Endothelial cell of umbilical vein (primary cell): ENCODE measurements at regions not wholly inside any gene's neighbourhood (a gene's known extent, or its start where the extent isn't known, plus 50 kb on each side); places are given as distances from the start of the nearest gene placed in this dataset.

Source experiments
- BruUV-seq: library from RNA; stranded (reverse); fragments of 400-500 nt; replicated peaks from 2 replicates; lab custom pipeline; 2021; lab: Mats Ljungman, UMichigan
- CTCF ChIA-PET: fragments of 300-600, 350-600 bp; sonication (Branson Sonifier 250); formaldehyde crosslinking; loops from one replicate; lab custom pipeline; 2021; ENCODE audit warnings: antibody characterized with exemption, inconsistent platforms; lab: Charles Lee
- POLR2A ChIA-PET: fragments of 300-600, 350-600 bp; sonication (Branson Sonifier 250); formaldehyde crosslinking; loops from one replicate; lab custom pipeline; 2021; ENCODE audit warnings: antibody characterized with exemption, inconsistent platforms; lab: Charles Lee
- DNase-seq: peaks from one replicate; pipeline ENCODE4 v3.0.0-alpha.2; 2011; ENCODE audit warnings: low read depth, low spot score
- FAIRE-seq: peaks from 2 replicates; lab custom pipeline; 2011; peaks lifted over from hg19 to GRCh38; lab: Jason Lieb, UNC
- H2AFZ ChIP-seq: 2 replicates; pipeline ENCODE4 v1.6.0; 2012; ENCODE audit warnings: low read depth, low read length, control low read depth, inconsistent platforms
- H3K27ac ChIP-seq: 2 replicates; pipeline ENCODE4 v1.5.1; 2011; ENCODE audit warnings: low read depth, mild to moderate bottlenecking, control low read depth, low read length, moderate library complexity; ENCODE audit not compliant: insufficient read depth
- H3K27me3 ChIP-seq, 2 experiments: 2 replicates each; pipeline versions ENCODE4 v1.6.0 to v1.6.1; 2011; ENCODE audit warnings: low read length in 2 of 2, mixed read lengths in 1 of 2; ENCODE audit not compliant: control insufficient read depth in 2 of 2, insufficient read depth in 2 of 2
- H3K36me3 ChIP-seq, 2 experiments: 2 replicates in 1 of 2; 3 replicates in 1 of 2; pipeline ENCODE4 v1.5.1; 2011; ENCODE audit warnings: low read length in 2 of 2, mild to moderate bottlenecking in 1 of 2, moderate library complexity in 1 of 2; ENCODE audit not compliant: control insufficient read depth in 2 of 2, insufficient read depth in 2 of 2; ENCODE audit errors: extremely low read depth in 1 of 2
- H3K4me1 ChIP-seq: 3 replicates; pipeline ENCODE4 v1.5.1; 2011; ENCODE audit warnings: mild to moderate bottlenecking, low read length; ENCODE audit not compliant: control insufficient read depth, insufficient read depth; ENCODE audit errors: extremely low read depth
- H3K4me2 ChIP-seq: 2 replicates; pipeline ENCODE4 v1.6.1; 2011; ENCODE audit warnings: low read length, control low read depth, mixed read lengths; ENCODE audit not compliant: insufficient read depth
- H3K4me3 ChIP-seq, 3 experiments: fragments of 200-600 bp in 1 of 3; sonication (generic), shearing (Covaris generic) in 1 of 3; replicated peaks in 1 of 3; 2 replicates each; pipeline ENCODE4 v1.5.1; 2011 to 2016; ENCODE audit warnings: control low read depth in 3 of 3, low read length in 3 of 3, mild to moderate bottlenecking in 2 of 3, inconsistent platforms in 1 of 3, low read depth in 1 of 3, moderate library complexity in 1 of 3; ENCODE audit not compliant: insufficient read depth in 1 of 3
- H3K79me2 ChIP-seq: 2 replicates; pipeline ENCODE4 v1.6.0; 2012; ENCODE audit warnings: low read length, inconsistent platforms; ENCODE audit not compliant: control insufficient read depth, insufficient read depth
- H3K9ac ChIP-seq: replicated peaks from 2 replicates; pipeline ENCODE3; 2011; ENCODE audit warnings: low read length, control low read depth; ENCODE audit not compliant: insufficient read depth; ENCODE audit errors: extremely low read depth
- H3K9me1 ChIP-seq: replicated peaks from 3 replicates; pipeline ENCODE4 v1.6.0; 2011; ENCODE audit warnings: mild to moderate bottlenecking, low read length; ENCODE audit not compliant: control insufficient read depth, insufficient read depth; ENCODE audit errors: extremely low read depth
- H3K9me3 ChIP-seq: replicated peaks from 2 replicates; pipeline ENCODE4 v1.5.1; 2012; ENCODE audit warnings: low read length, inconsistent platforms; ENCODE audit not compliant: control insufficient read depth, insufficient read depth
- H4K20me1 ChIP-seq: replicated peaks from 2 replicates; pipeline ENCODE3; 2011; ENCODE audit warnings: mild to moderate bottlenecking, low read length; ENCODE audit not compliant: control insufficient read depth, insufficient read depth; ENCODE audit errors: extremely low read depth
- EZH2 ChIP-seq: IDR thresholded peaks from 2 replicates; pipeline ENCODE4 v1.6.1; 2012; ENCODE audit warnings: borderline replicate concordance, low read depth, mild to moderate bottlenecking, moderate library complexity, low read length, inconsistent platforms; ENCODE audit not compliant: severe bottlenecking
- FOS ChIP-seq: IDR thresholded peaks from 2 replicates; pipeline ENCODE4 v1.6.1; 2011; ENCODE audit warnings: mild to moderate bottlenecking, low read length, moderate library complexity, borderline replicate concordance; ENCODE audit not compliant: insufficient read depth
- GATA2 ChIP-seq: IDR thresholded peaks from 2 replicates; pipeline ENCODE4 v1.7.0; 2011; ENCODE audit warnings: low read depth, mild to moderate bottlenecking, moderate library complexity, mixed read lengths, low read length; ENCODE audit not compliant: insufficient read length, insufficient read depth
- JUN ChIP-seq: IDR thresholded peaks from 2 replicates; pipeline ENCODE4 v1.6.1; 2011; ENCODE audit warnings: borderline replicate concordance, low read depth; ENCODE audit not compliant: insufficient read length, insufficient read depth
- MYC ChIP-seq: IDR thresholded peaks from one replicate; pipeline ENCODE4 v1.6.1; 2011; ENCODE audit warnings: mild to moderate bottlenecking, low read depth, low read length
- POLR2A ChIP-seq: IDR thresholded peaks from 2 replicates; pipeline ENCODE4 v1.6.1; 2012; ENCODE audit warnings: low read depth, mild to moderate bottlenecking, control low read depth, low read length
- POLR2AphosphoS5 ChIP-seq: IDR thresholded peaks from 2 replicates; pipeline ENCODE4 v1.6.1; 2012; ENCODE audit warnings: low read depth, mild to moderate bottlenecking, control low read depth, low read length, moderate library complexity; ENCODE audit not compliant: insufficient read depth
- dilution Hi-C: fragments of 300-500 bp; cut with MboI; formaldehyde crosslinking; loops from one replicate; pipeline ENCODE4 v1.15.0; 2019; ENCODE audit warnings: low sequenced_read_pairs; ENCODE audit not compliant: extremely low pct_ligation_motif_present
- intact Hi-C: fragments of 100-400 bp; cut with micrococcal nuclease; formaldehyde crosslinking; loops from one replicate; pipeline ENCODE4 v1.10.0; 2022
- TF ChIP-seq, protein P1 (sequence below), 2 donors: IDR thresholded peaks; 1 replicate in 1 of 2; 2 replicates in 1 of 2; pipeline ENCODE4 v1.5.1; 2011; ENCODE audit warnings: low read length in 2 of 2, mild to moderate bottlenecking in 2 of 2, moderate library complexity in 2 of 2, control low read depth in 1 of 2, inconsistent platforms in 1 of 2, low read depth in 1 of 2; ENCODE audit not compliant: insufficient read depth in 1 of 2; ENCODE audit errors: extremely low read depth in 1 of 2
- TF ChIP-seq, protein P2 (sequence below): IDR thresholded peaks from 2 replicates; pipeline ENCODE4 v1.6.1; 2011; ENCODE audit not compliant: insufficient read depth, insufficient read length

DNA sequence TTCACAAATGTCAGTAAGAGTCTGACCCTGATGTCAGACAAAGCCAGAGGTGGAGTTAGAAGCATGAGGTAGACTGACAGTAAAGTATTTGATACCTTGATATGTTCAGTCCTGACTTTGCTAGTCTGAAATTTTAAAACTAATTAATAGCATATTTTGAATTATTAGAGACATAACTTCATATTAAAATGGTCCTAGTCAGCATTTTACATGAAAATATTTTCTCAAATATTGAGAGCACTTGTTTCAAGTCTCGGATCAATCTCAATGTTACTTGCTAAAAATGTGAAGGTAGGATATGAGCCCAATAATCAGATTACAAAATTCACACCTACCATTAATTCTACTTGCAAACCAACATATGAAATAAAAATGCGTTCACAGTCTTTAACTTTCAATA is 58.1 kb upstream of the TTC14 start:
- H2AFZ ChIP-seq, result no peak overlapping the region
- no peaks in the 10 kb centered on the region for H4K20me1 ChIP-seq
- no peak overlapping the region for H3K4me2 ChIP-seq
- FAIRE-seq (no peak), DNase-seq (no peak)
- CTCF ChIA-PET, result no interaction called here
- TF ChIP-seq, protein P1, sequence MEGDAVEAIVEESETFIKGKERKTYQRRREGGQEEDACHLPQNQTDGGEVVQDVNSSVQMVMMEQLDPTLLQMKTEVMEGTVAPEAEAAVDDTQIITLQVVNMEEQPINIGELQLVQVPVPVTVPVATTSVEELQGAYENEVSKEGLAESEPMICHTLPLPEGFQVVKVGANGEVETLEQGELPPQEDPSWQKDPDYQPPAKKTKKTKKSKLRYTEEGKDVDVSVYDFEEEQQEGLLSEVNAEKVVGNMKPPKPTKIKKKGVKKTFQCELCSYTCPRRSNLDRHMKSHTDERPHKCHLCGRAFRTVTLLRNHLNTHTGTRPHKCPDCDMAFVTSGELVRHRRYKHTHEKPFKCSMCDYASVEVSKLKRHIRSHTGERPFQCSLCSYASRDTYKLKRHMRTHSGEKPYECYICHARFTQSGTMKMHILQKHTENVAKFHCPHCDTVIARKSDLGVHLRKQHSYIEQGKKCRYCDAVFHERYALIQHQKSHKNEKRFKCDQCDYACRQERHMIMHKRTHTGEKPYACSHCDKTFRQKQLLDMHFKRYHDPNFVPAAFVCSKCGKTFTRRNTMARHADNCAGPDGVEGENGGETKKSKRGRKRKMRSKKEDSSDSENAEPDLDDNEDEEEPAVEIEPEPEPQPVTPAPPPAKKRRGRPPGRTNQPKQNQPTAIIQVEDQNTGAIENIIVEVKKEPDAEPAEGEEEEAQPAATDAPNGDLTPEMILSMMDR (IDR thresholded peaks at IDR 0.05; ENCODE audit: extremely low read depth in 1 of 2, insufficient read depth in 1 of 2, low read depth in 1 of 2, low read length in 2 of 2), result no peak
- TF ChIP-seq POLR2A, result no peak
- TF ChIP-seq, protein P2, sequence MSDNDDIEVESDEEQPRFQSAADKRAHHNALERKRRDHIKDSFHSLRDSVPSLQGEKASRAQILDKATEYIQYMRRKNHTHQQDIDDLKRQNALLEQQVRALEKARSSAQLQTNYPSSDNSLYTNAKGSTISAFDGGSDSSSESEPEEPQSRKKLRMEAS, result no peak
- no peak for TF ChIP-seq GATA2
- no peak for TF ChIP-seq FOS
- TF ChIP-seq MYC, result no peak
- TF ChIP-seq JUN, result no peak
- TF ChIP-seq EZH2, result no peak
- no peak for TF ChIP-seq POLR2AphosphoS5
- H3K9me1 ChIP-seq, result no peaks in the 10 kb centered on the region
- dilution Hi-C loops, result no loop called here
- no TSS peak for BruUV-seq
- no peaks in the 10 kb centered on the region for H3K27me3 ChIP-seq
- H3K36me3 ChIP-seq, result no peaks in the 10 kb centered on the region
- H3K9me3 ChIP-seq, result no peaks in the 10 kb centered on the region
- POLR2A ChIA-PET, result no interaction called here
- no peaks in the 10 kb centered on the region for H3K4me1 ChIP-seq
- no peak overlapping the region for H3K9ac ChIP-seq
- intact Hi-C loops, result no loop called here
- H3K79me2 ChIP-seq, result no peaks in the 10 kb centered on the region
- H3K27ac ChIP-seq, result no peak overlapping the region
- no peak overlapping the region for H3K4me3 ChIP-seq
